ENCODE measurements at regions not wholly inside any gene's neighbourhood (a gene's known extent, or its start where the extent isn't known, plus 50 kb on each side); places are given as distances from the start of the nearest gene placed in this dataset.

GRCh38 chr10:35995485-35995884 is 353.4 kb upstream of the FZD8 start:
- no peak for TF ChIP-seq CREB1 (IDR thresholded peaks at IDR 0.05; ENCODE audit: low read depth)
- no peak for TF ChIP-seq EGR1 (IDR thresholded peaks at IDR 0.05)
- no peak for TF ChIP-seq CEBPB (IDR thresholded peaks at IDR 0.05)
- no peak for TF ChIP-seq ZBTB7A (IDR thresholded peaks at IDR 0.05; ENCODE audit: low read depth)
- no peak for TF ChIP-seq YY1 (IDR thresholded peaks at IDR 0.05; ENCODE audit: low read depth)
- no peak for TF ChIP-seq RAD21 (IDR thresholded peaks at IDR 0.05; ENCODE audit: low read depth)
- no peak for TF ChIP-seq TAF1 (IDR thresholded peaks at IDR 0.05; ENCODE audit: low read depth)
- no peak for TF ChIP-seq MAX (IDR thresholded peaks at IDR 0.05)
- no peak for TF ChIP-seq REST (IDR thresholded peaks at IDR 0.05; ENCODE audit: low read depth)
- no peak for TF ChIP-seq NFIC (IDR thresholded peaks at IDR 0.05)
- TF ChIP-seq EP300 (IDR thresholded peaks at IDR 0.05; ENCODE audit: borderline replicate concordance), result no peak
- no peak for TF ChIP-seq FOXM1 (IDR thresholded peaks at IDR 0.05; ENCODE audit: borderline replicate concordance, low read depth)
